ENCODE measurements at regions not wholly inside any gene's neighbourhood (a gene's known extent, or its start where the extent isn't known, plus 50 kb on each side); places are given as distances from the start of the nearest gene placed in this dataset.
"Not testable (repeated sequence)": the region's sequence is repeated elsewhere in the genome, so short reads cannot be mapped to it uniquely, and the experiment has no call there.

DNA sequence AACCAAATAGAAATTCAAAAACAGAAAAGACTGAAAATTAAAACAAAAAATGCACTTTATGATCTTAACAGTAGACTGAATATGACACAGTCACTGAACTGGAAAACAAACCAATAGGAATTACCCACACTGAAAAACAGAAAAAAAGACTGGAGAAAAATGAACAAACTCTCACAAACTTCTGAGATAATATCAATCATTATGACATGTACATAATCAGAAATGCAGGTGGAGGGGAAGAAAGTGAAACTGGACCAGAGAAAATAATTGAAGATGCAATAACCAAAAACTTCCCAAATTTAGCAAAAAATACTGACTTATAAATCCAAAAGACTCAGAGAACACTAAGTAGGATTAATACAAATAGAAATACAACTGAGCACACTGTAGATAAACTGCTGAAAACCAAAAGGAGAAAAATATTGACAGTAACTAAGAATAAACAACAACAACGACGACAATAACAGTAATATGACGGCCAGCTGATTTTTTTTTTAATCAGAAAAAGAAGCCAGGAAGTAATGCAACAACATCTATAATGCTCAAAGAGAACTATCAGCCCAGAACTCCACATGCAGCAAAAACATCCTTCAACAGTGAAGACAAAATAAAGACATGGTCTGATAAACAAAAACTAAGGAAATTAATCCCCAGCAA, 108.1 kb downstream of the ZFAND4 start:
- DNase-seq: no peak

DNA sequence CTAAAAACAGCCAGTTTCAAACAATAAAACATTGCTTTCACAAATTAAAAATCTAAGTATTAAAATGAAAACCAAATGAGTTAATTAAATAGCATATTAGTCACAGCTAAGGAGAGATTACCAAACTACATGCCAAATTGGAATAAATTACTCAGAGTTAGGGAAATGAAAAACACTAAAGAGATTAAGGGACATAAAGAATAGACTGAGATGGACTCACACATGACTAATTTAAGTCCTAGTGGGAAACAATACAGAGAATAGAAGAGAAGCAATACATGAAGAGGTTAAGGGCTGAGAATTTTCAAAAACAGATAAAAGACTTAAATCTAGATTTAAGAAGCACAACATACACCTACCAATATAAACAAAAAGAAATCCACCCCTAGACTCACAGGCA, 110.6 kb downstream of the ZFAND4 start:
- no peak for DNase-seq

DNA sequence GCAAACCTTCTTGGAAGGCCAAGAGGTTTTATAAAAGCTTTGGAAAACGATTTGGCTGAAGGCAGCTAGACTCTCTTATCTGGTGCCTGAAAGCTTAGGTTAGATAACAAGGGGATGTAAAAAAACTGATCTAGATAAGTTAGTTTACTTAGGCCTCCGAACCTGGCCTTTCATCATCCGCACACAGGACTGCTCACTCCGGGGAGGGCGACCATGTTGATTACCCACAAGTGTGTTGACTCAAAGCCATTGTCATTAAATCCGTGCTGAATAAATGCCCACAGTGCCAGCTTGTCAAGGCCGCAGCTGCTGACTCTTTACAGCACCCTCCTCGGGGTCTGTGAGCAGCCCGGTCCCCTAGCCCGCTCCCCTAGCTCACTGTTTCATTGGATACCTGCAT, 112.3 kb downstream of the ZFAND4 start:
- DNase-seq: no peak

DNA sequence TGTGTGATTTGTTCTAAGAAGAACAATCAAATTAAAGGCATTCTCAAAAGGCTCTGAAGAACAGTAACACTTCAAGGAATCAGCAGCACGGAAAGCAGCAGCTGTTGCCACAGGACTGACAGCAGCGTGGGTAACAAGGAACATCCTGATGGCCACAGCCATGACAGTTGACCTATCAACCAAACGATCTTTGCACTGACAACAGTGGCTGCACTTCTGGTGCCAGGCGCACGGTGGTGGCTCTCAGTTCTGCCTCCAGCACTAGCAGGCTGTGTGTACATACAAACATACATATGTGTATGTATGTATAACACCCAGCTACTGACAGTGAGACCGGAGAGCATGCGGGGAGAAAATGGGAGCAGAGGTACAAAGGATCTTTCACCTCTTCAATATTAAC, 114.1 kb downstream of the ZFAND4 start:
- no peak for DNase-seq

DNA sequence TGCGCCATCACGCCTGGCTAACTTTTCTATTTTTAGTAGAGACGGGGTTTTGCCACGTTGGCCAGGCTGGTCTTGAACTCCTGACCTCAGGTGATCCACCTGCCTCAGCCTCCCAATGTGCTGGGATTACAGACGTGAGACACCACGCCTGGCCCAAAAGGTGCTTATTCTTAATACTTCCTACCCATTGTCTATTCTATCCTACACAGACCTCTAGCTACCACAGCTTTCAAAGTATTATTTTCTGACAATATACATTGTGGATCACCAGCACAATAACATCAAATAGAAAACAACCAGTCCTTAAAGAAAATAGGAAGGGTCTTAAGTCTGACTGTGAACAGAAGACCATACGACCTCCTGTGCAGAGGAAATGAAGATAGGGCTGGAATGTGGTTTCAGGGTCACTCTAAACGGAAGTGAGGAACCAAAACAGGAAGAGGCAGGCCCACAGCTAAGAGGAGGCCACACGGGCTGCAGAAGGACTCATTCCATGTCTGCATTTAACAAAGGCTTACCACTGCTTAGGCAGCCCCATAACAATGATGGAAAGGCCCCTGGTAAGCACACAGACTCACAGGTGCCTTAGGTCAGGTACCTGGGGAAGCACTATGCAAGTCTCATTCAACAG, 115.2 kb downstream of the ZFAND4 start:
- peak; percentile 17 to 26 for DNase-seq

DNA sequence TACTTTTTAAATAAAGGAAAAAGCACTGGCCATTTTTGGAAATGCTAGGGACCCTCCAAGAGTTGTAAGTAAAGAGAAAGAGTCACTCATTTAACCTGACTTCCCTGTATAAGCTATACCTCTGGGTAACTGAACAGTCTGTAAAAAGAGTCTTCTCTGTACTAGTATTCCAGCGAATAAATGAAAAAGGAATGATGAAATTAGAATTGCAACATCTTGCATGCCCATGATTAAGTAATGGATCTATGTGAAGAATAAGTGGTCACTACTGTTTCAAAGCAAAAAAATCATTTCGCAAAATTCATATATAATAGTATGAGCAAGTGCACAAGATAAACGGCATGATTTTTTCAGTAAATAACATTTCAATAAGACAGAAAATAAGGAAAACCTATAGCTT, 116.8 kb downstream of the ZFAND4 start:
- DNase-seq: no peak

DNA sequence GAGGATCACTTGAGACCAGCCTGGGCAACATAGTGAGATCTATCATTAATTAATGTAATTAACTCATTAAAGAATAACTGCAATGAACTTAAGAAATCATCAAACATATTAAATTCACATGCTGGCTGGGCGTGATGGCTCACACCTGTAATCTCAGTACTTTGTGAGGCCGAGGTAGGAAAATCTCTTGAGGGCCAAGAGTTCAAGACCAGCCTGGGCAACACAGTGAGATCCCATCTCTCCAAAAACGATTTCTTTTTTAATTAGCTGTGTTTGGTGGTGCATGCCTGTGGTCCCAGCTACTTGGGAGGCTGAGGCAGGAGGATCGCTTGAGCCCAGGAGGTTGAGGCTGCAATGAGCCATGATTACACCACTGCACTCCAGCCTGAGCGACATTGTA, 117.2 kb downstream of the ZFAND4 start:
- DNase-seq: not testable (repeated sequence)

DNA sequence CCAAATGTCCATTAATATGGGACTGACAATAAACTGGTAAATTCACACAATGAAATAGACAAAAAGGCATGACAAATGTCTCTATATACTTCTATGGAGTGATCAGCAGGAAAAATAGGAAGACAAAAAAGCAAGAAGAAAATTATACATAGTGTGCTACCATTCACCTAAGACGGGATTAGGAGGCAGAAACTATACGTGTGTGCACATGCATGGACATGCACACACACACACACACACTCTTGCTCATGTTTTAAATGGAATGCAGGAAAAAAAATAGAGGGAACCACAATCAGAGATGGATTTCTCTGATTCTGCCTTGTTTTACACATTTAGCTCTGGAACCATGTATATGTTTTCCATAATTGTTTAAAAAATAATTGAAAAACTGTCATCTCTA, 119.0 kb downstream of the ZFAND4 start:
- DNase-seq: no peak

DNA sequence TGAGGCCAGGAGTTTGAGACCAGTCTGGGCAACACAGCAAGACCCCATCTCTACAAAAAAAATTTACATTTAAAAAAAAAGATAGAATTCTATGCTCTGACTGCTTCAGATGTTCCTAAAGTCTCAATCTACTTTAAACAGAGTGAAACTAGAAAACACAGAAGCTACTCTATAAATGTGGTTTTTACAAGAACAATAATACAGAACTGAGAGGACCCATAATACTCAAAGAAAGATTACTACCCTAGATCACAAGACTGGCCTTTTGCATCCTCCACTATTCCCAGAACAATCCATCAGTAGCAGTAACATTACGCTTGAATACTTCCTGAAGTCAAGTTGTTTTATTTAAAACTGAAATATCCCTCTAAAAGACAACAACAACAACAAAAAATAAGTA, 119.4 kb downstream of the ZFAND4 start:
- DNase-seq: no peak

DNA sequence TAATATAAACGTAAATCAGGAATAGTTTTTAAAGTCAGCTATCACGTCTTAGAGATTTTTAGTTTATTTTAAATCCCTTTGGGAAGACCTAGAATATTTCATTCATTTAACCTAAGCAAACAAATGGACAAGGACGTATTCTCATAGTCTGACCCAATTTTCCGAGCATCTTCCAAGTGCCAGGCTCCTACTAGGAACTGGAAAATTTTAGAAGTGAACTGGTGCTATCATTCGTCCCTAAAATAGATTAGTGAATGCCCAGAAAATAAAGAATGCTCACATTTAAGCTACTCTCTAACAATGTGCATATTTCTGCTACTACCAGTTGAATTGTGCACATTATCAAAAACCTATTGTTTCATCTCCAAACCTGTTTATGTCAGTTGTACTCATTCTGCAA, 120.1 kb downstream of the ZFAND4 start:
- DNase-seq: no peak

DNA sequence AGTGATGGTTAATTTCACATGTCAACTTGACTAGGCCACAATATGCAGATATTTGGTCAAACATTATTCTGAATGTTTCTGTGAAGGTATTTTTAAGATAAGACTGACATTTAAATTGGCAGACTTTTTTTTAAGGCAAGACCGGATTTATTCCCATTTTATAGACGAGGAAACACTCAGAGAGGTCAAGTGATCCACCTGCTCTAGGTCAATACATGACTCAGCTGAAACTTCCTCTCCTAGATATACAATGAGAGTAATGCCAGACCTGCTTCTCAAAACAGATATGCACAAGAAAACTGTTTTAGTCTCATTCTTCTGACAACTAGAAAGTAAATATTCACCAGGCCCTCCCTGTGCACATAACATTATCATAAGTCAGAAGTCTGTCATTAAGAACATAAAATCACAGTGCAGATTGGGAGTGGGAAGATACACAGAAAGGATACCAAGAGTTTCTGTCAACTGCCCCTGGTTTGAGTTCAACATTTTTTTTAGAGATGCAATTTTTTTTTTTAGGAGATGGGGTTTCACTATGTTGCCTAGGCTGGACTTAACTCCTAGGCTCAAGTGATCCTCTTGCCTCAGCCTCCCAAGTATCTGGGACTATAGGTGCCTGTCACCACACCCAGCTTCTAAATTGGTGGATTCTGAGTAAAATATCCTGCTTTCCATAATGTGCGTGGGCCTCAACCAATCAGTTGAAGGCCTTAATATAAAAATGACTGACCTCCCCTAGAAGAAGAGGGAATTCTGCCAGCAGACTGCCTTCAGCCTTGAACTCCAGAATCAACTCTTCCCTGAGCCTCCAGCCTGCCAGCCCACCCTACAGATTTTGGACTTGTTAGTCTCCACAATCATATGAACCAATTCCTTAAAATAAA, 121.4 kb downstream of the ZFAND4 start:
- DNase-seq: no peak

DNA sequence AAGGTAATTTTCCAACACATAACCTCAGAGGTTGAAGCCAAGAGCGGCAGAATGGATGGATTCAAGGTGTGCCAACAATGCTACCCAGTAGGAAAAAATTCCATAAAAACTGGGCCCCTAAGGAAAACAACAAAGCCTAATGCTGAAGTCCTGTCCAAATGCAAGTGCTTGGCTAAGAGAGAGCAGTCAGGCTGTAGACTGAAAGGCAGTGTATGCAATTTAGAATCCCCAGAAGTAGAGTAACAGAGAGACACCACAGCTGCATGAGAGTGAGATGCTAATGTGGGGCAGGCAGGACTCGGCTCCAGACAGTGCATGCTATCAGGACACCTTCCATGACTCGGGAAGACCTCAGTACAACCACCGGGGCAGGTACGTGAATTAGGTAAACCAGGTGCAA, 124.5 kb downstream of the ZFAND4 start:
- no peak for DNase-seq

DNA sequence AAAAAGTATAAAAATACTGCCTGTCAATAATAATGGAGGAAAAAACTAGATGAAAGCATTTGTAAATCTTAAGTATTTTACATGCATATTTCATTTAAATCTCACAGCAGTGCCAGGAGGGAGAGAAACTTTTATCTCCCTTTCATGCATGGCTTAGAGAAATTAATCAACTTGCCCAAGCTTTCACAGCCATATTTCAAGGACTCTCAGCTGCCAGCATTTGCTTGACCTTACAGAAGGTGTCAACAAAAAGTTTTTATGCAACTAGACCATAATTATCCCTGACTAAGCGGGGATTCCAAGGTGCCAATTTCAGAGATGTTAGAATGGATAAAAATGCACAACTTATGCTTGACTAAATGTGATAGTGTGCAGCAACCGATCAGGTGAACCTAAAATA, 125.4 kb downstream of the ZFAND4 start:
- no peak for DNase-seq

DNA sequence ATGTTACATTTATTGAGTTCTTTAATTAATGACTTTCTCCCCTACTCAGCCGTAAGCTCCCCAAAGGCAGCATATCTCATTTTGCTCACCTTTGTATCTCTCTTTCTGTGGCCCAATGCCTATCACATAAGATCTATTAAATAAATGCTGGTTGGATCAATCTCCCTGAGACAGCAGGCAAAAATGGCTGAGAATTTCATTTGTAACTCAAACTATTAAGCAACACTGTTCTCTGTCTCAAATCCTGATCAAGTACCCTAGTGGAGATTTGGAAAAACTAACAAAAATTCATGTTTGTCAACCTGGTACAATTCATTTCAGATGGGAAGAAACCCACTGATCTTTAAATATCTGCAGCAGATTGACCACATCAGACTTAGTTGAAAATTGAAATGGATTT, 127.4 kb downstream of the ZFAND4 start:
- DNase-seq: no peak

DNA sequence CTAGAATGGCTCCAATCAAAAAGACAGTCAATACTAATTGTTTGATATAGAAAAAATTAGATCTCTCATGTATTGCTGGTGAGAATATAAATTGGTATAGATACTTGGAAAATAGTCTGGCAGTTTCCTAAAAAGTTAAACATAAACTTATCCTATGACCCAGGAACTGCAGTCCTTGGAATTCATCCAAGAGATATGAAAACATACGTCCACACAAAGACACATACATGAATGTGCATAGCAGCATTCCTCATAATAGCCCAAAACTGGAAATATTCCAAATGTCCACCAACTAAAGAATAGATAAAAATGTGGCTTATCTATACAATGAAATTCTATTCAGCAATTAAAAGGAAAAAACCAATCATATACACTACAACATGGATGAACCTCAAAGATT, 128.4 kb downstream of the ZFAND4 start:
- no peak for DNase-seq

DNA sequence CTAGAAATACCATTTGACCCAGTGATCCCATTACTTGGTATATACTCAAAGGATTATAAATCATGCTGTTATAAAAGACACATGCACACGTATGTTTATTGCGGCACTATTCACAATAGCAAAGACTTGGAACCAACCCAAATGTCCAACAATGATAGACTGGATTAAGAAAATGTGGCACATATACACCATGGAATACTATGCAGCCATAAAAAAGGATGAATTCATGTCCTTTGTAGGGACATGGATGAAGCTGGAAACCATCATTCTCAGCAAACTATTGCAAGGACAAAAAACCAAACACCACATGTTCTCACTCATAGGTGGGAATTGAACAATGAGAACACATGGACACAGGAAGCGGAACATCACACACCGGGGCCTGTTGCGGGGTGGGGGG, 131.5 kb downstream of the ZFAND4 start:
- not testable (repeated sequence) for DNase-seq

DNA sequence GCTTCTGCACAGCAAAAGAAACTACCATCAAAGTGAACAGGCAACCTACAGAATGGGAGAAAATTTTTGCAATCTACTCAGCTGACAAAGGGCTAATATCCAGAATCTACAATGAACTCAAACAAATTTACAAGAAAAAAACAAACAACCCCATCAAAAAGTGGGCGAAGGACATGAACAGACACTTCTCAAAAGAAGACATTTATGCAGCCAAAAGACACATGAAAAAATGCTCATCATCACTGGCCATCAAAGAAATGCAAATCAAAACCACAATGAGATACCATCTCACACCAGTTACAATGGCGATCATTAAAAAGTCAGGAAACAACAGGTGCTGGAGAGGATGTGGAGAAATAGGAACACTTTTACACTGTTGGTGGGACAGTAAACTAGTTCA, 132.0 kb downstream of the ZFAND4 start:
- not testable (repeated sequence) for DNase-seq

DNA sequence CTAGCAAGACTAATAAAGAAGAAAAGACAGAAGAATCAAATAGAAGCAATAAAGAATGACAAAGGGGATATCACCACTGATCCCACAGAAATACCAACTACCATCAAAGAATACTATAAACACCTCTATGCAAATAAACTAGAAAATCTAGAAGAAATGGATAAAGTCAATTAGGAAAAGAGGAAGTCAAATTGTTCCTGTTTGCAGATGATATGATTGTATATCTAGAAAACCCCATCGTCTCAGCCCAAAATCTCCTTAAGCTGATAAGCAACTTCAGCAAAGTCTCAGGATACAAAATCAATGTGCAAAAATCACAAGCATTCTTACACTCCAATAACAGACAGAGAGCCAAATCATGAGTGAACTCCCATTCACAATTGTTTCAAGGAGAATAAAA, 133.0 kb downstream of the ZFAND4 start:
- not testable (repeated sequence) for DNase-seq

DNA sequence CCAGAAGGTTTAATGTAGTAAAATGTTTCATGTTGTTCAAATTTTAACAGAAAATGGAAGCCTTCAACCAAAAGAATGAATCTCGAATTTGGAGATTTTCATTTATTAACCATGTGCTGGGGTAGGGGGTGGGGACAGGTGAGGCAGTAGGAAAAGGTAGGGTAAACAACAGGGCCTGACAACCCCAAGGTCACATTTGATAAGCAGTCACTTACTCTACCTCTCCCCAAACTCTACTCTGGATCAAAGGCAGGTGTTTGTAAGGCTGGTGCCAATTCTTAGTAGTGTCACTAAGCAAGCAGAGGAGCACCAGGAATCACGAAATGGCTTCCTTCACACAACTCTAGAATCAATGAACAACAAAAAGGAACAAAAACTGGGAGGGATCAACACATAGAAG, 138.0 kb downstream of the ZFAND4 start:
- no peak for DNase-seq

DNA sequence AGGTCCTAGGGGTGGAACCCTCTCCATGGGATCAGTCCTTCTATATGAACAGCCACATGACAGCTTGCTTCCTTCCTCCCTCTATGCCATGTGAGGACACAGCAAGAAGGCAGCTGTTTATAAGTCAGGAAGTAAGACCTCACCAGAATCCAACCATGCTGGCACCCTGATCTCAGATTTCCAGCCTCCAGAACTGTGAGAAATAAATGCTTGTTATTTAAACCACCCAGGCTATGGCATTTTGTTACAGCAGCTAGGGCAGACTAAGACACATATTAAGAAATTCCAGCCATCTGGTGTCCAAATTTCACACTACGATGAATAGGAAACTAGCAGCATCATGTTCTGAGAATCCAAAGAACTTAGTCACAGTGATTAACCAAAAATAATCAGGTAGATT, 140.1 kb downstream of the ZFAND4 start:
- no peak for DNase-seq

DNA sequence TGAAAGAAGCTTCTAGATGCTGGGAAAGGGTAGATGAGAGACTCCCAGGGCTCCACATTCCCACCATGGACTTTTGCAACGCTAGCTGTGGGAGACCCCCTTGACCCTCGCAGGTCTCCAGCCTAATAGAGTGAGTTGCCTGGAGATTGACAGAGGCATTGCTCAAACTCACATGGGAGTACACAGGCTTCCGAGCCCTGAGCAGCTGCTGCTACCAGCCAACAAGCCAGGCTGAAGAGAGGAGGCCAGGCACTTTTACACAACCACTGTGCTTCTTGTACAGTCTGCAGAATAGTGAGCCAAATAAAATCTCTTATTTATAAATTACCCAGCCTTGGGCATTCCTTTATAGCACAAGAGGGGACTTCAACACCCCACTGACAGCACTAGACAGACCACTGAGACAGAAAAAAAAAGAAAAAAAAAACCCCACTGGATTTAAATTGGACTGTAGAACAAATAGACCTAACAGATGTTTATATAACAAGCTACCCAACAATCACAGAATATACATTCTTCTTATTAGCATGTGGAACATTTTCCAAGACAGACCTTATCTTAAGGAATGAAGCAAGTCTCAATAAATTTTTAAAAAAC, 146.2 kb downstream of the ZFAND4 start:
- DNase-seq: no peak

DNA sequence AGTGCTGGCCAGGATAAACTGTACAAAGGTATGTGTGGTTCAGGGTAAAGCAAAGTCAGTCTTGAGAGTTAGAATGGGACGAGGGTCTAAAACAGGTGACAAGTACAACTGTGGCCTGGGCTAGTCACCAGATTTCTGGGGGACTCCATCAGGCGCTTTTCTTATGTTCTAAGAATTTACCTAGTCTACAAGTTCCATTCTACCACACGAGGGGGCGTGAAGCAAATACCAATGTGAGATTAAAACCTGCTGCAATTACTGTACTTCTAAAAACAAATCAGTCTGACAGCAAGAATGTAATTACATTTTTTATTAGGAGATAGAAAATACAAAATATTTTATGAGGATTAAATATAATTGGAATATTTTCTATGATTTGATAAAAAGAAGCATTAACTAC, 146.5 kb downstream of the ALOX5 start:
- no peak for DNase-seq

DNA sequence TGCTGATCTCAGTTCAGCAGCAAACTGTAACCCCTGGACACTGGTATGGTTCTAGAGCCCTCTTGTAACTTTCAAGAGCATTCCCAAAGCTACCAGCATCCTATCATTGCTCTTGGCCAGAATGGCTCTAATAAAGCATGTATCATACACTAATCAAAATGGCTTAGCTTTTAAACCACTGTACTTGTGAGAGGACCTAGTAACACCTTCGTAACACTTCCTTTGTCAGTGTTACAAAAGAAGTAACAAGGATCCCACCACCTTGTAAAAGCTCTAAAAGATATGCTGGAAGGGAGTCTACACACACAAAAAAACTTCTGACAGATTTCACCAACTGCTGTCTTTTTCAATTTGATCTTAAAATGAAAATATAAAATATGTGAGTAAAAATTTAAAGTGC, 144.7 kb downstream of the ALOX5 start:
- no peak for DNase-seq

DNA sequence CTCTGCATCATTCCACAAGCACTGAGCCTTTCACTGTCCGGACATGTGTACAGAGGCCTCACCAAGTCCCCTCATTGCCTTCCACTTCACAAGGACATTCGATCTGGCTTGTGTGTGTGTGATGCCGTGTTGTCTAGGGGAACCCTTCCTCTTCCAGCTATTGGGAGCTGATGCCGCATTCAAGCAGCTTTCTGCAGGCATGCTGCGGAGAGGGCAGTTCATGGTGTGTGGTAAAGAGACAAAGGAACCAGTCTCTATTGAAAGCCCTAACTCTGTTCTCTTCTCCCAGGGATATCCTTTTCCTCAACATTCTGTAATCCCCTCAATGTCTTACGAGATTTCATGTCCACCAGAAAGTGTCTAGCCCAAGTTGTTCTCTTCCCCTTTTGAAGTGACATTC, 141.6 kb downstream of the ALOX5 start:
- DNase-seq: no peak
